ENCODE measurements at regions not wholly inside any gene's neighbourhood (a gene's known extent, or its start where the extent isn't known, plus 50 kb on each side); places are given as distances from the start of the nearest gene placed in this dataset.
A peak's percentile ranks its signal among the peaks of the same experiment; 100 is the strongest.

- peaks cover 0 to 23% of the 10 kb centered on the region in 2 experiments; a peak in 2 of 4 replicates for H3K4me1 ChIP-seq (ENCODE audit: control insufficient read depth in 1 of 2, insufficient read depth in 2 of 2, low read depth in 1 of 2, low read length in 1 of 2)
- no peak for DNase-seq
- H3K9me2 ChIP-seq = no peaks in the 10 kb centered on the region
- TF ChIP-seq ZBTB33 (IDR thresholded peaks at IDR 0.05; ENCODE audit: borderline replicate concordance, low read depth) = no peak
- no peak for TF ChIP-seq JUND (IDR thresholded peaks at IDR 0.05)
- TF ChIP-seq NRF1 (IDR thresholded peaks at IDR 0.05; ENCODE audit: low read depth, low read length) = no peak
- TF ChIP-seq SMC3 (IDR thresholded peaks at IDR 0.05; ENCODE audit: low read depth, low read length) = no peak
- no peak for TF ChIP-seq EP300 (IDR thresholded peaks at IDR 0.05; ENCODE audit: borderline replicate concordance in 1 of 2, low read depth in 1 of 2, low read length in 1 of 2)
- no peak for TF ChIP-seq IRF3 (IDR thresholded peaks at IDR 0.05; ENCODE audit: low read depth, low read length)
- TF ChIP-seq GABPA (IDR thresholded peaks at IDR 0.05; ENCODE audit: low read depth) = no peak
- no peak for TF ChIP-seq CTCF (IDR thresholded peaks at IDR 0.05)
- no peak for TF ChIP-seq PBX3 (IDR thresholded peaks at IDR 0.05)
- no peak for TF ChIP-seq TEAD4 (IDR thresholded peaks at IDR 0.05; ENCODE audit: borderline replicate concordance, insufficient read depth)
- no peak for TF ChIP-seq REST (IDR thresholded peaks at IDR 0.05; ENCODE audit: low read depth, low read length)
- TF ChIP-seq POLR2AphosphoS5 (IDR thresholded peaks at IDR 0.05; ENCODE audit: low read depth, low read length) = no peak
- TF ChIP-seq TAF1 (IDR thresholded peaks at IDR 0.05; ENCODE audit: borderline replicate concordance, low read depth, low read length) = no peak
- TF ChIP-seq GATA2 (CRISPR knock-in tag; IDR thresholded peaks at IDR 0.05) = no peak
- TF ChIP-seq RFX5 (IDR thresholded peaks at IDR 0.05; ENCODE audit: low read length) = no peak
- H3K9ac ChIP-seq = no peak overlapping the region
- H3K27ac ChIP-seq (ENCODE audit: low read depth in 2 of 2, low read length in 1 of 2) = peak overlapping the region in 1 of 2 experiments; percentile 39; a peak in 2 of 4 replicates
- no peak overlapping the region for H3K4me3 ChIP-seq (ENCODE audit: low read depth in 2 of 2, low read length in 1 of 2)
- H3F3A ChIP-seq (replicated peaks; ENCODE audit: insufficient read depth) = no peaks in the 10 kb centered on the region
- no peak overlapping the region for H3K4me2 ChIP-seq
- H3K79me2 ChIP-seq (ENCODE audit: insufficient read depth) = no peaks in the 10 kb centered on the region
- H4K20me1 ChIP-seq (ENCODE audit: insufficient read depth) = no peaks in the 10 kb centered on the region
- H2AFZ ChIP-seq (ENCODE audit: low read depth) = no peak overlapping the region
- no peaks in the 10 kb centered on the region for H3K27me3 ChIP-seq (ENCODE audit: insufficient read depth)
- no peaks in the 10 kb centered on the region for H3K36me3 ChIP-seq (replicated peaks in 1 of 2; ENCODE audit: control insufficient read depth in 1 of 2, insufficient read depth in 2 of 2, low read length in 1 of 2)
- POLR2A ChIA-PET = interaction anchor here (0.6 to 3.6 kb wide), 2 partner anchors 19 to 221 kb away, joined by 3 to 19 read pairs; partner anchors contain the start of gene BTG1
- CTCF ChIA-PET = interaction anchor here (0.9 to 1.9 kb wide), 4 partner anchors 10 to 43 kb away, joined by 3 to 4 read pairs (median 3); no protein-coding TSS in a partner anchor
- 86% methylated on average over 1 of the region's 1 CpG for WGBS (ENCODE audit: low lambda C conversion rate)
- no peaks in the 10 kb centered on the region for H3K9me3 ChIP-seq
Measured at GRCh38 chr12:92365333-92365732, 219.7 kb upstream of the BTG1 start.
